Thyroid gland (tissue), 4 donors: ENCODE measurements at regions not wholly inside any gene's neighbourhood (a gene's known extent, or its start where the extent isn't known, plus 50 kb on each side); places are given as distances from the start of the nearest gene placed in this dataset.

Source experiments
- POLR2A ChIP-seq, 2 donors: fragments of 450-650 bp; IDR thresholded peaks; one replicate each; pipeline ENCODE4 v1.6.1; 2017; ENCODE audit warnings: antibody characterized with exemption in 2 of 2, mild to moderate bottlenecking in 2 of 2, moderate library complexity in 1 of 2
- TF ChIP-seq, protein P1 (sequence below), 6 experiments: fragments of 200-600 bp in 3 of 6; fragments of 450-650 bp in 3 of 6; sonication (generic) in 3 of 6; IDR thresholded peaks; one replicate each; pipeline ENCODE4 v1.5.1; 2016 to 2019; ENCODE audit warnings: antibody characterized with exemption in 6 of 6, mild to moderate bottlenecking in 2 of 6, inconsistent platforms in 1 of 6, moderate library complexity in 1 of 6

DNA sequence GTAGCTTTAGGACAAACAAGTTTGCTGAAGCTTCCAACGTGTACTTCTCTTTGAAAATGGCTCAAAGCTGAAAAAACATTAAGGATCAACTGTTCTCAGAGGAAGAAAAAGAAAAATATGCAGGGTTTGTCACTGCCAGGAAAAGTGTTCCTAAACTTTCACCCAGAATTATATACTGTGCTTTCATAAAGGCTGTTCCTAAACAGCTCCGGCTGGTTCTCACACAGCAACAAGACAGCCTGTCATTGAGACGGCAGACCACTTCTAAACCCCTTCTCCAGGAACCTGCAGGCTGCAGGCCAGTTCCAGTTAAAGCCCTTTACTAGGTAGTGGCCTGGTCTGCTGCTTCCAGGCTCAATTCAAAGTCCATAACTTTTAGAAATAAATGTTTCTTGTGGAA, 97.4 kb upstream of the SOX4 start:
- TF ChIP-seq, protein P1, sequence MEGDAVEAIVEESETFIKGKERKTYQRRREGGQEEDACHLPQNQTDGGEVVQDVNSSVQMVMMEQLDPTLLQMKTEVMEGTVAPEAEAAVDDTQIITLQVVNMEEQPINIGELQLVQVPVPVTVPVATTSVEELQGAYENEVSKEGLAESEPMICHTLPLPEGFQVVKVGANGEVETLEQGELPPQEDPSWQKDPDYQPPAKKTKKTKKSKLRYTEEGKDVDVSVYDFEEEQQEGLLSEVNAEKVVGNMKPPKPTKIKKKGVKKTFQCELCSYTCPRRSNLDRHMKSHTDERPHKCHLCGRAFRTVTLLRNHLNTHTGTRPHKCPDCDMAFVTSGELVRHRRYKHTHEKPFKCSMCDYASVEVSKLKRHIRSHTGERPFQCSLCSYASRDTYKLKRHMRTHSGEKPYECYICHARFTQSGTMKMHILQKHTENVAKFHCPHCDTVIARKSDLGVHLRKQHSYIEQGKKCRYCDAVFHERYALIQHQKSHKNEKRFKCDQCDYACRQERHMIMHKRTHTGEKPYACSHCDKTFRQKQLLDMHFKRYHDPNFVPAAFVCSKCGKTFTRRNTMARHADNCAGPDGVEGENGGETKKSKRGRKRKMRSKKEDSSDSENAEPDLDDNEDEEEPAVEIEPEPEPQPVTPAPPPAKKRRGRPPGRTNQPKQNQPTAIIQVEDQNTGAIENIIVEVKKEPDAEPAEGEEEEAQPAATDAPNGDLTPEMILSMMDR (IDR thresholded peaks at IDR 0.05) = no peak
- no peak for TF ChIP-seq POLR2A (IDR thresholded peaks at IDR 0.05)
